Neutrophil (primary cell): ENCODE measurements at regions not wholly inside any gene's neighbourhood (a gene's known extent, or its start where the extent isn't known, plus 50 kb on each side); places are given as distances from the start of the nearest gene placed in this dataset.

ENCODE experiments used
- H3K27ac ChIP-seq: fragments of 200-600 bp; sonication (generic); 2 replicates; pipeline ENCODE4 v1.5.1; 2016; ENCODE audit warnings: mild to moderate bottlenecking, moderate library complexity
- H3K27me3 ChIP-seq: fragments of 200-600 bp; sonication (generic); 2 replicates; pipeline ENCODE4 v1.6.0; 2016; ENCODE audit warnings: mild to moderate bottlenecking
- H3K36me3 ChIP-seq: fragments of 200-600 bp; sonication (generic); 2 replicates; pipeline ENCODE4 v1.5.1; 2017
- H3K4me1 ChIP-seq, 2 experiments: fragments of 200-600 bp in 1 of 2; sonication (generic) in 1 of 2; 1 replicate in 1 of 2; 2 replicates in 1 of 2; pipeline versions ENCODE4 v1.5.1 to v1.6.1; 2013 to 2016; ENCODE audit warnings: low read depth in 1 of 2, low read length in 1 of 2, mild to moderate bottlenecking in 1 of 2, moderate library complexity in 1 of 2; ENCODE audit not compliant: control insufficient read depth in 1 of 2, insufficient read depth in 1 of 2
- H3K4me3 ChIP-seq, 2 experiments: fragments of 200-600 bp in 1 of 2; sonication (generic) in 1 of 2; 1 replicate in 1 of 2; 2 replicates in 1 of 2; pipeline ENCODE4 v1.5.1; 2013 to 2016; ENCODE audit warnings: low read depth in 1 of 2, low read length in 1 of 2, mild to moderate bottlenecking in 1 of 2, moderate library complexity in 1 of 2
- H3K9me3 ChIP-seq: fragments of 200-600 bp; sonication (generic); 2 replicates; pipeline ENCODE4 v1.5.1; 2016
- TF ChIP-seq, protein P1 (sequence below): fragments of 200-600 bp; sonication (generic); IDR thresholded peaks from 2 replicates; pipeline ENCODE4 v1.5.1; 2016; ENCODE audit warnings: antibody characterized with exemption

DNA sequence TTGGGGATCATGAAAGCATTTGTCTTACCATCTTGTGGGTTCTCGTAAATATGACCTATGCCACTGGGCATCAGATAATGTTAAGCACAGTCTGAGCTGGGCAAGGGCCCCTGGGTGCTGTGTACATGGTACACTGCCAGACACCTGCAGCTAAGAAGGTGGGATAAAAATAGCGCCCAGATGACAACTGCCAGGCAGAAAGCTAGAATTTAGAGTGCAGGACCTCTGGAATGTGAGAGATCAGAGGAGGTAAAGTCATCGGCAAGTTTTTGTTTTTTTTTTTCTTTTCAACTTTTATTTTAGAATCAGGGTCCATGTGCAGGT, 53.8 kb upstream of the CYRIA start:
- TF ChIP-seq, protein P1, sequence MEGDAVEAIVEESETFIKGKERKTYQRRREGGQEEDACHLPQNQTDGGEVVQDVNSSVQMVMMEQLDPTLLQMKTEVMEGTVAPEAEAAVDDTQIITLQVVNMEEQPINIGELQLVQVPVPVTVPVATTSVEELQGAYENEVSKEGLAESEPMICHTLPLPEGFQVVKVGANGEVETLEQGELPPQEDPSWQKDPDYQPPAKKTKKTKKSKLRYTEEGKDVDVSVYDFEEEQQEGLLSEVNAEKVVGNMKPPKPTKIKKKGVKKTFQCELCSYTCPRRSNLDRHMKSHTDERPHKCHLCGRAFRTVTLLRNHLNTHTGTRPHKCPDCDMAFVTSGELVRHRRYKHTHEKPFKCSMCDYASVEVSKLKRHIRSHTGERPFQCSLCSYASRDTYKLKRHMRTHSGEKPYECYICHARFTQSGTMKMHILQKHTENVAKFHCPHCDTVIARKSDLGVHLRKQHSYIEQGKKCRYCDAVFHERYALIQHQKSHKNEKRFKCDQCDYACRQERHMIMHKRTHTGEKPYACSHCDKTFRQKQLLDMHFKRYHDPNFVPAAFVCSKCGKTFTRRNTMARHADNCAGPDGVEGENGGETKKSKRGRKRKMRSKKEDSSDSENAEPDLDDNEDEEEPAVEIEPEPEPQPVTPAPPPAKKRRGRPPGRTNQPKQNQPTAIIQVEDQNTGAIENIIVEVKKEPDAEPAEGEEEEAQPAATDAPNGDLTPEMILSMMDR, result no peak
- no peak overlapping the region for H3K4me3 ChIP-seq
- H3K27me3 ChIP-seq, result peaks cover 61% of the 10 kb centered on the region
- H3K27ac ChIP-seq, result no peak overlapping the region
- peaks cover 0 to 5% of the 10 kb centered on the region in 2 experiments for H3K4me1 ChIP-seq
- H3K36me3 ChIP-seq, result no peaks in the 10 kb centered on the region
- no peaks in the 10 kb centered on the region for H3K9me3 ChIP-seq

DNA sequence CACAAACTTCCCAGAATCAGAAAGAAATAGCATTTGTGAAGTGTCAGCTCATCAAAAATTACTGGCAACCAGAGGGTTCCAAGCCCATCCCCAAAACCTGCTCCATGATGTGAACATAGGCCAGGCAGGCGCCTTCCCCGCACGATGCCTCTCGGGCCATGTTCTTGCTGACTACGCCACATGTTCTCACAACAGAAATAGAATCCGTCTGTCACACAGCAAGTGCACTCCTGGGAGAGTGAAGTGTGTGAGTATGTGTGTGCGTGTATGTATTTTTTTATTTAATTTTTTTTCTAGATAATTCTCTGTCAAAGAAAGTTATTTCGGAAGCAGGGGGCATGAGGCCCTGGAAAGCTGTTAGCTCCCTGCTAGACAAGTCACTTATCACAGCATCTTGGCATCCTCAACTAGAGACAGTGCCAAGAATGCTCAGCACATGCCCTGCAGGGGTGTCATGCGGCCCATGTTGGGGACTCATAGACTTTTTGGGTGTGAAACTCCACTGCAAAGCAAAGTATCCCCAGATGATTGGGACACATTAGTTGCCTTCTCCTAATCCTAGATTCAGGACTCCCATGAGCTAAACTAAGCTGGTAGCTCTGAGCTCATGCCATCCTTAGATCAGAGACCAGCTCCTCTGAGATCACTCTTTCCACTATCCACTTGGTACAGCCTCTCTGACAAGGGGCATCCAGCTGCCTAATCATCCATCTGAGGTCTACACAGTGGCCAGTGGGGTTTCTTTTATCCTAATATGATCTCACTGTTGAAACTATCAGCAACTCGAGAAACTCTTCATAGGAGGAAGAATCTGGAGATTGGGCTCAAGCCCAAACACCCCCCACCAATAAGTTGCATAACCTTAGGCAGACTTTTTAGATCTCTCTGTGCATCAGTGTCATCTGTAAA, 53.2 kb upstream of the CYRIA start:
- Histone ChIP-seq H3K4me3 (no peak overlapping the region), H3K27ac (no peak overlapping the region), H3K4me1 (peaks cover 0 to 5% of the 10 kb centered on the region in 2 experiments), H3K9me3 (no peaks in the 10 kb centered on the region), H3K27me3 (peaks cover 61% of the 10 kb centered on the region), H3K36me3 (no peaks in the 10 kb centered on the region)
- TF ChIP-seq, protein P1, result no peak

DNA sequence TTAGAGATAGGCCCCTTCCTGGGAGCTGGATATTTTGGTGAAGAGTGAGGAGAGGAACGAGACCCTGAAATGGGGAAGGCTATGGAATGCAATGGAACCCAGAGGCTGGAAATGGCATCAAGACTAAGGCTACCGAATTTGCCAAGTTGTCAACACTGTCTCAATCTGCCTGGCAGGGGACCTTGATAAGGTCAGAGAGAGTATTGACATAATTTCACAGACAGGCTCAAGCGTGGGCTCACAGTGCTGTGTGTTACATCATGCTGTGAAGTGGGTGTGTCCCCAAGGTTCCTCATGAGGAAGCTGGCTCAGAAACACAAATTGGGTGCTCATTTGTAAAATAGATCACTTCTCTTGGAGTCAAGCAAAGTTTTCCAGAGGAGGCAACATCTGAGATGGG, 51.8 kb upstream of the CYRIA start:
- TF ChIP-seq, protein P1, result no peak
- Histone ChIP-seq H3K4me3 (no peak overlapping the region), H3K4me1 (peaks cover 0 to 5% of the 10 kb centered on the region in 2 experiments), H3K36me3 (no peaks in the 10 kb centered on the region), H3K27me3 (peaks cover 66% of the 10 kb centered on the region), H3K27ac (no peak overlapping the region), H3K9me3 (no peaks in the 10 kb centered on the region)

DNA sequence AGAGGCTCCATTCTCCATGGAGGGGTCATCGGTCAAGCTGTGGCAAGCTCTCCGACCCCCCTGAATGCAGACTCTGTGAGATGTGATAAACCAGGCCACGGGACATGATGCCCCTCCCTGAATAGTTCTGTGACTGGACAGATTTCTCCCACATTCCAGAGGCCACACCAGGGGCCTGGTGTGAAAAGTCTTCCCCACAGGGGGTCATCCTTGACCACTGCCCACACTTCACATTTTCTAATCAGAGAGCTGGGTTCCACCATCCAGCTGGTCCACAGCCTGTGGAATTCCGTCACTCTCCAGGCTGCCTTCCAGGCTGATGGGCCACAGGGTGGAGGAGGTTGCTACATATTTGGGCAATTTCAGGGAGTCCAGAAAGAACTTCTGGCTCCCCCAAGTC, 51.3 kb upstream of the CYRIA start:
- TF ChIP-seq, protein P1, result no peak
- Histone ChIP-seq H3K27me3 (peaks cover 70% of the 10 kb centered on the region), H3K36me3 (no peaks in the 10 kb centered on the region), H3K4me3 (no peak overlapping the region), H3K4me1 (peaks cover 0 to 5% of the 10 kb centered on the region in 2 experiments), H3K27ac (no peak overlapping the region), H3K9me3 (no peaks in the 10 kb centered on the region)

DNA sequence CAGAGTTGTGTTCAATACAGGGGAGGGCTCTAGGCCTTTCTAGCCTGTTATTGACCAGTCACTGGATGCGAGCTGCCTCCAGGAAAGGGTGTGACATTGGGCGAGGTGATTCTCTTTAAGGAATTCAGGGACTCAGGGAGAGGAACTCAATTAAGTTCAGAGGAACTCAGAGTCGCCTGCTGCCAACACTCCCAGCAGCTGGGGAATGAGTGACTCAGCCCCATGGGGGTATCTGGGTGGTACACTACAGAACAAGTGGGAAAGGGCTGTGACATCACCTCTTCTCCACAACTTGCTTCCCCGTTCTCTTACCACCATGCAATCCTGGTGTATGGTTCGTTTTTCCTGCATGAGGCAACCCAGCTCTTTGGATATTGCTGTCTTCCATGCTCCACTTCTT, 50.4 kb upstream of the CYRIA start:
- no peaks in the 10 kb centered on the region for H3K36me3 ChIP-seq
- no peaks in the 10 kb centered on the region for H3K9me3 ChIP-seq
- no peak overlapping the region for H3K4me3 ChIP-seq
- H3K4me1 ChIP-seq, result peaks cover 0 to 5% of the 10 kb centered on the region in 2 experiments
- TF ChIP-seq, protein P1, result no peak
- peaks cover 79% of the 10 kb centered on the region for H3K27me3 ChIP-seq
- H3K27ac ChIP-seq, result no peak overlapping the region
